Osteocyte (in vitro differentiated cells): ENCODE measurements at regions not wholly inside any gene's neighbourhood (a gene's known extent, or its start where the extent isn't known, plus 50 kb on each side); places are given as distances from the start of the nearest gene placed in this dataset.

Experiments used
- DNase-seq: peaks from one replicate; pipeline ENCODE4 v3.0.0; 2021; ENCODE audit warnings: mixed read lengths; ENCODE audit not compliant: unreplicated experiment; ENCODE audit errors: extremely low spot score
- H3K27ac Mint-ChIP-seq: one replicate; pipeline ENCODE4 v1.8.0; 2021; ENCODE audit warnings: mild to moderate bottlenecking, mixed read lengths; ENCODE audit not compliant: unreplicated experiment
- H3K27me3 Mint-ChIP-seq: one replicate; pipeline ENCODE4 v1.8.0; 2021; ENCODE audit warnings: mixed read lengths; ENCODE audit not compliant: unreplicated experiment
- H3K36me3 Mint-ChIP-seq: one replicate; pipeline ENCODE4 v1.8.0; 2021; ENCODE audit warnings: mixed read lengths; ENCODE audit not compliant: unreplicated experiment
- H3K4me1 Mint-ChIP-seq: one replicate; pipeline ENCODE4 v1.8.0; 2021; ENCODE audit warnings: mixed read lengths; ENCODE audit not compliant: unreplicated experiment
- H3K4me3 Mint-ChIP-seq: one replicate; pipeline ENCODE4 v1.8.0; 2021; ENCODE audit warnings: mild to moderate bottlenecking, moderate library complexity, mixed read lengths; ENCODE audit not compliant: unreplicated experiment
- H3K9me3 Mint-ChIP-seq: one replicate; pipeline ENCODE4 v1.8.0; 2021; ENCODE audit warnings: mixed read lengths; ENCODE audit not compliant: unreplicated experiment
- CTCF ChIP-seq: fragments of 200-600 bp; sonication (generic); IDR thresholded peaks from 2 replicates; pipeline ENCODE4 v1.5.0; 2021; ENCODE audit warnings: antibody characterized with exemption, mild to moderate bottlenecking, moderate library complexity

- TF ChIP-seq CTCF = no peak
- peaks cover 11% of the 10 kb centered on the region for H3K27me3 Mint-ChIP-seq
- DNase-seq = no peak
- H3K36me3 Mint-ChIP-seq = no peaks in the 10 kb centered on the region
- no peaks in the 10 kb centered on the region for H3K9me3 Mint-ChIP-seq
- no peaks in the 10 kb centered on the region for H3K4me1 Mint-ChIP-seq
- H3K27ac Mint-ChIP-seq = no peak overlapping the region
- no peak overlapping the region for H3K4me3 Mint-ChIP-seq
Measured at GRCh38 chr12:77308056-77308455, 242.7 kb upstream of the E2F7 start.

GRCh38 chr12:77300811-77301210, 235.4 kb upstream of the E2F7 start:
- no peak overlapping the region for H3K4me3 Mint-ChIP-seq
- no peaks in the 10 kb centered on the region for H3K36me3 Mint-ChIP-seq
- no peaks in the 10 kb centered on the region for H3K9me3 Mint-ChIP-seq
- DNase-seq = no peak
- peaks cover 3% of the 10 kb centered on the region for H3K27me3 Mint-ChIP-seq
- H3K4me1 Mint-ChIP-seq = peaks cover 23% of the 10 kb centered on the region
- TF ChIP-seq CTCF = no peak
- peak overlapping the region; percentile 52 for H3K27ac Mint-ChIP-seq

- Mint-ChIP-seq H3K4me3 (no peak overlapping the region), H3K36me3 (no peaks in the 10 kb centered on the region), H3K27ac (peak overlapping the region; percentile 52), H3K9me3 (no peaks in the 10 kb centered on the region), H3K4me1 (peaks cover 23% of the 10 kb centered on the region), H3K27me3 (peaks cover 1% of the 10 kb centered on the region)
- TF ChIP-seq CTCF = no peak
- DNase-seq = no peak
Measured at GRCh38 chr12:77299910-77300669, 234.7 kb upstream of the E2F7 start.

GRCh38 chr12:77299001-77299400, 233.6 kb upstream of the E2F7 start:
- Mint-ChIP-seq H3K36me3 (no peaks in the 10 kb centered on the region), H3K9me3 (no peaks in the 10 kb centered on the region), H3K27ac (no peak overlapping the region), H3K4me1 (peaks cover 25% of the 10 kb centered on the region), H3K27me3 (no peaks in the 10 kb centered on the region), H3K4me3 (no peak overlapping the region)
- no peak for TF ChIP-seq CTCF
- no peak for DNase-seq

- Mint-ChIP-seq H3K4me3 (no peak overlapping the region), H3K4me1 (peaks cover 8% of the 10 kb centered on the region), H3K36me3 (no peaks in the 10 kb centered on the region), H3K27ac (no peak overlapping the region), H3K27me3 (peaks cover under 1% of the 10 kb centered on the region), H3K9me3 (peaks cover 6% of the 10 kb centered on the region)
- no peak for DNase-seq
- TF ChIP-seq CTCF = no peak
Measured at GRCh38 chr12:77294016-77294415, 228.6 kb upstream of the E2F7 start.
